ENCODE measurements at regions not wholly inside any gene's neighbourhood (a gene's known extent, or its start where the extent isn't known, plus 50 kb on each side); places are given as distances from the start of the nearest gene placed in this dataset.

- DNase-seq, result no peak
These were observed 234.4 kb upstream of the GPRIN3 start for GRCh38 chr4:89541998-89542397.

GRCh38 chr4:89539797-89540711 is 232.5 kb upstream of the GPRIN3 start:
- no peak for DNase-seq

GRCh38 chr4:89539374-89539773 is 231.8 kb upstream of the GPRIN3 start:
- peak; percentile 3 for DNase-seq

- DNase-seq, result no peak
These were observed 231.3 kb upstream of the GPRIN3 start for GRCh38 chr4:89538886-89539285.

GRCh38 chr4:89538171-89538570 is 230.6 kb upstream of the GPRIN3 start:
- DNase-seq, result no peak

GRCh38 chr4:89537281-89537680 is 229.7 kb upstream of the GPRIN3 start:
- no peak for DNase-seq

GRCh38 chr4:89535251-89535650 is 227.7 kb upstream of the GPRIN3 start:
- no peak for DNase-seq

GRCh38 chr4:89534356-89534755 is 226.8 kb upstream of the GPRIN3 start:
- no peak for DNase-seq

GRCh38 chr4:89531932-89532640 is 224.5 kb upstream of the GPRIN3 start:
- no peak for DNase-seq

- no peak for DNase-seq
These were observed 221.0 kb upstream of the GPRIN3 start for GRCh38 chr4:89528526-89529133.

GRCh38 chr4:89521826-89522225 is 214.2 kb upstream of the GPRIN3 start:
- DNase-seq, result no peak

- no peak for DNase-seq
These were observed 212.2 kb upstream of the GPRIN3 start for GRCh38 chr4:89519771-89520320.

- no peak for DNase-seq
These were observed 210.7 kb upstream of the GPRIN3 start for GRCh38 chr4:89518259-89518658.

- DNase-seq, result no peak
These were observed 207.2 kb upstream of the GPRIN3 start for GRCh38 chr4:89514811-89515210.

GRCh38 chr4:89511776-89512175 is 204.2 kb upstream of the GPRIN3 start:
- no peak for DNase-seq

- peak; percentile 21 for DNase-seq
These were observed 202.2 kb upstream of the GPRIN3 start for GRCh38 chr4:89509708-89510281.

GRCh38 chr4:89506866-89507491 is 199.4 kb upstream of the GPRIN3 start:
- no peak for DNase-seq

- no peak for DNase-seq
These were observed 195.0 kb upstream of the GPRIN3 start for GRCh38 chr4:89502581-89502980.

- DNase-seq, result no peak
These were observed 190.1 kb upstream of the GPRIN3 start for GRCh38 chr4:89497517-89498308.

- DNase-seq, result no peak
These were observed 189.3 kb upstream of the GPRIN3 start for GRCh38 chr4:89496851-89497250.

GRCh38 chr4:89493367-89493766 is 185.8 kb upstream of the GPRIN3 start:
- no peak for DNase-seq

GRCh38 chr4:89492581-89493071 is 185.0 kb upstream of the GPRIN3 start:
- DNase-seq, result no peak
